ENCODE measurements at regions not wholly inside any gene's neighbourhood (a gene's known extent, or its start where the extent isn't known, plus 50 kb on each side); places are given as distances from the start of the nearest gene placed in this dataset.

DNA sequence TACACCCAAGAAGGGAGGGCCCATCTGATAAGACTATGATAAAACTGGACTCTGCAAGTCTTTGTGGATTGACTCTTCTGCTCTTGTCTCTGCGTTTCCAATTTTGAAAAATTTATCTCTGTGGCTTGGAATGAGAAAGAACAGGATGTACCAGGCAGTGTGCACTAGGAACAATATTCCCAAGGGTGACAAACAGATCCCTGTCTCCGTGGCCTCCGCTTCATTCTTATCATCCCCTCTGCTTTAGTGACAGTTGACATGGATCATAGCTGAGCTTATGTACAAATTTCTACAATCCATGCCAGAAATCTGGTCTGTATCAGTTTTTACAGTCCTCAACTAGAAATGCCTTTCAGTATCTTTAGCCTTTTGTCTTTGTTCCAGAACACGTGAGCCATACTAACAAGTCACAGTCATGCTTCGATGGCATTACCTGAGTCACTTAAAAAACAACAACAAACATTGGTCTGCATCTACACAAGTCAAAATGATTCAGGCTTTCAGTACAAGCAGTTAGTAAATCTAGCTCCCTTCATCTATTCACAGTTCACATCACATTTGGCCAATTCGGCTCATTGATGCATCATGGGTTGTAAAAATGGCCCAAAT is 393.6 kb upstream of the CELF2 start:
- no peak for TF ChIP-seq TEAD4 (IDR thresholded peaks at IDR 0.05)
- no peak for TF ChIP-seq EP300 (IDR thresholded peaks at IDR 0.05; ENCODE audit: borderline replicate concordance)
- TF ChIP-seq NFIC (IDR thresholded peaks at IDR 0.05) = no peak
- TF ChIP-seq ZBTB7A (IDR thresholded peaks at IDR 0.05; ENCODE audit: low read depth) = no peak
- no peak for TF ChIP-seq TCF12 (IDR thresholded peaks at IDR 0.05; ENCODE audit: low read depth)
- TF ChIP-seq CREB1 (IDR thresholded peaks at IDR 0.05; ENCODE audit: low read depth) = no peak
- no peak for TF ChIP-seq TAF1 (IDR thresholded peaks at IDR 0.05; ENCODE audit: low read depth)
- TF ChIP-seq RAD21 (IDR thresholded peaks at IDR 0.05; ENCODE audit: low read depth) = no peak
- no peak for TF ChIP-seq YY1 (IDR thresholded peaks at IDR 0.05; ENCODE audit: low read depth)
- TF ChIP-seq, protein P1, sequence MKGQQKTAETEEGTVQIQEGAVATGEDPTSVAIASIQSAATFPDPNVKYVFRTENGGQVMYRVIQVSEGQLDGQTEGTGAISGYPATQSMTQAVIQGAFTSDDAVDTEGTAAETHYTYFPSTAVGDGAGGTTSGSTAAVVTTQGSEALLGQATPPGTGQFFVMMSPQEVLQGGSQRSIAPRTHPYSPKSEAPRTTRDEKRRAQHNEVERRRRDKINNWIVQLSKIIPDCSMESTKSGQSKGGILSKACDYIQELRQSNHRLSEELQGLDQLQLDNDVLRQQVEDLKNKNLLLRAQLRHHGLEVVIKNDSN (IDR thresholded peaks at IDR 0.05) = no peak
- TF ChIP-seq FOXM1 (IDR thresholded peaks at IDR 0.05; ENCODE audit: borderline replicate concordance, low read depth) = no peak
- no peak for TF ChIP-seq MAX (IDR thresholded peaks at IDR 0.05)

DNA sequence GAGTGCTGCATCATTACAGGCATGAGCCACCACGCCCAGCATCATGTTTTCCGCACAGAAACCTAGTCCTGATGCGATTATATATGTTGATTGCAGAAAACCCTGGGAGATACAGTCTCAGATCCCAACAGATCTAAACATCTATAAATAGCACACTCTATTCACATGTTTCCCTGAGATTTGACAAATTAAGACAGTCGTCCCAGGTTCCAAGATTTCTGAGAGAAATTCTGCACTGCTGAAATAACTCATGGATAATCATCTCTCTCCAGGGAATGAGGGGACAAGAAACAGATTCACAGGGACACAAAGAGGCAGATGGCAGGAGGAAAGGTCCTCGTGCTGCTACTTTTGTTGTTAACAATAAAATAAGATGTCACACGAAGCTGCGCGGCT is 393.1 kb upstream of the CELF2 start:
- TF ChIP-seq, protein P2, sequence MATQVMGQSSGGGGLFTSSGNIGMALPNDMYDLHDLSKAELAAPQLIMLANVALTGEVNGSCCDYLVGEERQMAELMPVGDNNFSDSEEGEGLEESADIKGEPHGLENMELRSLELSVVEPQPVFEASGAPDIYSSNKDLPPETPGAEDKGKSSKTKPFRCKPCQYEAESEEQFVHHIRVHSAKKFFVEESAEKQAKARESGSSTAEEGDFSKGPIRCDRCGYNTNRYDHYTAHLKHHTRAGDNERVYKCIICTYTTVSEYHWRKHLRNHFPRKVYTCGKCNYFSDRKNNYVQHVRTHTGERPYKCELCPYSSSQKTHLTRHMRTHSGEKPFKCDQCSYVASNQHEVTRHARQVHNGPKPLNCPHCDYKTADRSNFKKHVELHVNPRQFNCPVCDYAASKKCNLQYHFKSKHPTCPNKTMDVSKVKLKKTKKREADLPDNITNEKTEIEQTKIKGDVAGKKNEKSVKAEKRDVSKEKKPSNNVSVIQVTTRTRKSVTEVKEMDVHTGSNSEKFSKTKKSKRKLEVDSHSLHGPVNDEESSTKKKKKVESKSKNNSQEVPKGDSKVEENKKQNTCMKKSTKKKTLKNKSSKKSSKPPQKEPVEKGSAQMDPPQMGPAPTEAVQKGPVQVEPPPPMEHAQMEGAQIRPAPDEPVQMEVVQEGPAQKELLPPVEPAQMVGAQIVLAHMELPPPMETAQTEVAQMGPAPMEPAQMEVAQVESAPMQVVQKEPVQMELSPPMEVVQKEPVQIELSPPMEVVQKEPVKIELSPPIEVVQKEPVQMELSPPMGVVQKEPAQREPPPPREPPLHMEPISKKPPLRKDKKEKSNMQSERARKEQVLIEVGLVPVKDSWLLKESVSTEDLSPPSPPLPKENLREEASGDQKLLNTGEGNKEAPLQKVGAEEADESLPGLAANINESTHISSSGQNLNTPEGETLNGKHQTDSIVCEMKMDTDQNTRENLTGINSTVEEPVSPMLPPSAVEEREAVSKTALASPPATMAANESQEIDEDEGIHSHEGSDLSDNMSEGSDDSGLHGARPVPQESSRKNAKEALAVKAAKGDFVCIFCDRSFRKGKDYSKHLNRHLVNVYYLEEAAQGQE (IDR thresholded peaks at IDR 0.05; ENCODE audit: low read depth) = no peak
- TF ChIP-seq EGR1 (IDR thresholded peaks at IDR 0.05) = no peak
- TF ChIP-seq TEAD4 (IDR thresholded peaks at IDR 0.05) = no peak
- TF ChIP-seq NFIC (IDR thresholded peaks at IDR 0.05) = no peak
- no peak for TF ChIP-seq RAD21 (IDR thresholded peaks at IDR 0.05; ENCODE audit: low read depth)
- TF ChIP-seq YY1 (IDR thresholded peaks at IDR 0.05; ENCODE audit: low read depth) = no peak
- no peak for TF ChIP-seq MAX (IDR thresholded peaks at IDR 0.05)
- no peak for TF ChIP-seq FOXM1 (IDR thresholded peaks at IDR 0.05; ENCODE audit: borderline replicate concordance, low read depth)
- TF ChIP-seq, protein P1 (IDR thresholded peaks at IDR 0.05) = no peak
- TF ChIP-seq CREB1 (IDR thresholded peaks at IDR 0.05; ENCODE audit: low read depth) = no peak
- no peak for TF ChIP-seq TCF12 (IDR thresholded peaks at IDR 0.05; ENCODE audit: low read depth)
- no peak for TF ChIP-seq TAF1 (IDR thresholded peaks at IDR 0.05; ENCODE audit: low read depth)
- TF ChIP-seq ZBTB7A (IDR thresholded peaks at IDR 0.05; ENCODE audit: low read depth) = no peak
- TF ChIP-seq EP300 (IDR thresholded peaks at IDR 0.05; ENCODE audit: borderline replicate concordance) = no peak
- no peak for TF ChIP-seq CEBPB (IDR thresholded peaks at IDR 0.05)

GRCh38 chr10:10625491-10625890 is 392.2 kb upstream of the CELF2 start:
- TF ChIP-seq FOXM1 (IDR thresholded peaks at IDR 0.05; ENCODE audit: borderline replicate concordance, low read depth) (no peak), CREB1 (IDR thresholded peaks at IDR 0.05; ENCODE audit: low read depth) (no peak), TEAD4 (IDR thresholded peaks at IDR 0.05) (no peak), ZBTB7A (IDR thresholded peaks at IDR 0.05; ENCODE audit: low read depth) (no peak), YY1 (IDR thresholded peaks at IDR 0.05; ENCODE audit: low read depth) (no peak), MAX (IDR thresholded peaks at IDR 0.05) (no peak), TAF1 (IDR thresholded peaks at IDR 0.05; ENCODE audit: low read depth) (no peak), EGR1 (IDR thresholded peaks at IDR 0.05) (no peak), CEBPB (IDR thresholded peaks at IDR 0.05) (no peak), RAD21 (IDR thresholded peaks at IDR 0.05; ENCODE audit: low read depth) (no peak), NFIC (IDR thresholded peaks at IDR 0.05) (no peak), EP300 (IDR thresholded peaks at IDR 0.05; ENCODE audit: borderline replicate concordance) (no peak), TCF12 (IDR thresholded peaks at IDR 0.05; ENCODE audit: low read depth) (no peak)
- TF ChIP-seq, protein P1 (IDR thresholded peaks at IDR 0.05) = no peak
- TF ChIP-seq, protein P2 (IDR thresholded peaks at IDR 0.05; ENCODE audit: low read depth) = no peak

DNA sequence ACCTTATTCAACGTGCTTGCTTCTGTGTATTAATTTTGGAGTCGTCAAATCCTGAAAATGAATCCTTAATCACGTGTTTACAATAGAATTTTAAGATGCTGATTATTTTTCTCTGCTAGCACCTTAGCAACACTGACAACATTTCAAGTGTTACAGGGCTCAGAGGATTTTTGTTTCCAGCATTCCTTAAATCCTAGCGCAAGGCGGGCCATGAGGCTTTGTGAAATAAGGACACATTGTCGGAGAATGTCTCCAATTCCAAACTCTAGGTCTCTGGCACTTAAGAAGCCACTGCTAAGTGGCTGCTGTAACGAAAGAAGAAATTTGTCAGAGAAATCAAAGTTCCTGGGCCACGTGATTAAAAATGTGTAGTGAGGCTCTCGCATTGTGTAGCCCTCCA is 390.9 kb upstream of the CELF2 start:
- TF ChIP-seq ZBTB7A (IDR thresholded peaks at IDR 0.05; ENCODE audit: low read depth) (no peak), TAF1 (IDR thresholded peaks at IDR 0.05; ENCODE audit: low read depth) (no peak), MAX (IDR thresholded peaks at IDR 0.05) (no peak)

GRCh38 chr10:10627414-10627813 is 390.3 kb upstream of the CELF2 start:
- TF ChIP-seq EGR1 (IDR thresholded peaks at IDR 0.05) (no peak), TCF12 (IDR thresholded peaks at IDR 0.05; ENCODE audit: low read depth) (no peak), RAD21 (IDR thresholded peaks at IDR 0.05; ENCODE audit: low read depth) (no peak), EP300 (IDR thresholded peaks at IDR 0.05; ENCODE audit: borderline replicate concordance) (no peak), NFIC (IDR thresholded peaks at IDR 0.05) (no peak)
